ENCODE measurements at regions not wholly inside any gene's neighbourhood (a gene's known extent, or its start where the extent isn't known, plus 50 kb on each side); places are given as distances from the start of the nearest gene placed in this dataset.

- Histone ChIP-seq H3K36me3 (ENCODE audit: control insufficient read depth in 2 of 2, extremely low read depth in 1 of 2, insufficient read depth in 2 of 2, low read length in 2 of 2) (no peaks in the 10 kb centered on the region), H3K4me2 (ENCODE audit: insufficient read depth, low read length) (no peak overlapping the region), H3K9ac (replicated peaks; ENCODE audit: extremely low read depth, insufficient read depth, low read length) (no peak overlapping the region), H3K9me3 (replicated peaks; ENCODE audit: control insufficient read depth, insufficient read depth, low read length) (no peaks in the 10 kb centered on the region), H3K79me2 (ENCODE audit: control insufficient read depth, insufficient read depth, low read length) (no peaks in the 10 kb centered on the region), H3K4me1 (ENCODE audit: control insufficient read depth, extremely low read depth, insufficient read depth, low read length) (no peaks in the 10 kb centered on the region), H4K20me1 (replicated peaks; ENCODE audit: control insufficient read depth, extremely low read depth, insufficient read depth, low read length) (no peaks in the 10 kb centered on the region), H3K27me3 (ENCODE audit: control insufficient read depth in 2 of 2, insufficient read depth in 2 of 2, low read length in 2 of 2) (no peaks in the 10 kb centered on the region), H3K27ac (ENCODE audit: insufficient read depth, low read depth, low read length) (no peak overlapping the region), H2AFZ (ENCODE audit: low read depth, low read length) (no peak overlapping the region), H3K9me1 (replicated peaks; ENCODE audit: control insufficient read depth, extremely low read depth, insufficient read depth, low read length) (no peaks in the 10 kb centered on the region), H3K4me3 (replicated peaks in 1 of 3; ENCODE audit: insufficient read depth in 1 of 3, low read depth in 1 of 3, low read length in 3 of 3) (no peak overlapping the region)
- POLR2A ChIA-PET = no interaction called here
- TF ChIP-seq POLR2AphosphoS5 (IDR thresholded peaks at IDR 0.05; ENCODE audit: insufficient read depth, low read depth, low read length) = no peak
- TF ChIP-seq POLR2A (IDR thresholded peaks at IDR 0.05; ENCODE audit: low read depth, low read length) = no peak
- no peak for TF ChIP-seq JUN (IDR thresholded peaks at IDR 0.05; ENCODE audit: borderline replicate concordance, insufficient read depth, insufficient read length, low read depth)
- TF ChIP-seq CTCF (IDR thresholded peaks at IDR 0.05; ENCODE audit: extremely low read depth in 1 of 2, insufficient read depth in 1 of 2, low read depth in 1 of 2, low read length in 2 of 2) = no peak
- TF ChIP-seq MYC (IDR thresholded peaks at IDR 0.05; ENCODE audit: low read depth, low read length) = no peak
- no peak for TF ChIP-seq MAX (IDR thresholded peaks at IDR 0.05; ENCODE audit: insufficient read depth, insufficient read length)
- no peak for DNase-seq (ENCODE audit: low read depth, low spot score)
- no TSS peak for BruUV-seq (replicated peaks)
- intact Hi-C loops (cut with micrococcal nuclease) = no loop called here
- dilution Hi-C loops (cut with MboI; ENCODE audit: extremely low pct_ligation_motif_present, low sequenced_read_pairs) = no loop called here
- CTCF ChIA-PET = interaction anchor here (1.4 to 1.5 kb wide), 4 partner anchors 9 to 42 kb away, joined by 3 to 9 read pairs (median 4); no protein-coding TSS in a partner anchor
- FAIRE-seq = no peak
These were observed 72.1 kb upstream of the FAM241A start for GRCh38 chr4:112073181-112073580.

Measured in endothelial cell of umbilical vein (primary cell).